ENCODE measurements at regions not wholly inside any gene's neighbourhood (a gene's known extent, or its start where the extent isn't known, plus 50 kb on each side); places are given as distances from the start of the nearest gene placed in this dataset.
"Not testable (repeated sequence)": the region's sequence is repeated elsewhere in the genome, so short reads cannot be mapped to it uniquely, and the experiment has no call there.

DNA sequence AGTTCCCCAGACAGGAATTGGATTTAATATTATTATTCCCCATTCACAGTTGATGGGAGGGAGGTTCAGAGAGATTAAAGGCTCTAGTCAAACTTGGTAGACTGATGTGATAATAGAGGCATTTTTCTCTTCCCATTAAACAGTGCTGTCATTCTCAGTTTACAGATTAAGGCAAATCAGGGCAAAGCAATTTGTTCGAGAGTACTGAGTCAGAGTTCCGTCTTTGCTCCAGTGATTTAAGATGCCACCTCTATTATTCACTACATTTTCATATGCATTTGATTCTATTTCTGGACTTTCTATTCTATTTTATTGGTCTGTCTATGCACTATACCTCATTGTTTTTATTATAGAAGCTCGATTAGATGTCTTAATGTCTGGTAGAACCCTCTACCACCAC lies 201.0 kb upstream of the RAI14 start:
- TF ChIP-seq EP300 (IDR thresholded peaks at IDR 0.05) (no peak), CTCF (IDR thresholded peaks at IDR 0.05) (no peak), POLR2A (IDR thresholded peaks at IDR 0.05) (no peak)
- Histone ChIP-seq H3K27me3 (no peaks in the 10 kb centered on the region), H3K9me3 (no peaks in the 10 kb centered on the region), H3K36me3 (no peaks in the 10 kb centered on the region), H3K4me1 (ENCODE audit: insufficient read depth) (no peaks in the 10 kb centered on the region), H3K4me3 (no peak overlapping the region), H3K27ac (no peak overlapping the region)
- WGBS, 3 donors, result 84 to 85% (median 85%) methylated on average over 3 of the region's 3 CpGs
- intact Hi-C loops (cut with DNase I), result no loop called here
- DNase-seq, result no peak

GRCh38 chr5:34459908-34460307 lies 196.2 kb upstream of the RAI14 start:
- no peaks in the 10 kb centered on the region for H3K27me3 ChIP-seq
- H3K4me3 ChIP-seq, result no peak overlapping the region
- H3K36me3 ChIP-seq, result no peaks in the 10 kb centered on the region
- no peaks in the 10 kb centered on the region for H3K4me1 ChIP-seq (ENCODE audit: insufficient read depth)
- TF ChIP-seq CTCF (IDR thresholded peaks at IDR 0.05) (no peak), EP300 (IDR thresholded peaks at IDR 0.05) (no peak), POLR2A (IDR thresholded peaks at IDR 0.05) (no peak)
- H3K27ac ChIP-seq, result no peak overlapping the region
- H3K9me3 ChIP-seq, result no peaks in the 10 kb centered on the region
- 15 to 34% (median 30%) methylated on average over 3 of the region's 3 CpGs for WGBS, 3 donors
- DNase-seq, result no peak
- intact Hi-C loops (cut with DNase I), result loop anchor here in 1 of 4 donors (10.0 kb wide), 1 partner anchor 1025 kb away; no protein-coding TSS in a partner anchor

- no peaks in the 10 kb centered on the region for H3K4me1 ChIP-seq (ENCODE audit: insufficient read depth)
- intact Hi-C loops (cut with DNase I), result loop anchor here in 1 of 4 donors (10.0 kb wide), 1 partner anchor 1026 kb away; no protein-coding TSS in a partner anchor
Observed at GRCh38 chr5:34460496-34460895, 195.6 kb upstream of the RAI14 start.

GRCh38 chr5:34464829-34465228 lies 191.3 kb upstream of the RAI14 start:
- no peaks in the 10 kb centered on the region for H3K36me3 ChIP-seq
- TF ChIP-seq POLR2A (IDR thresholded peaks at IDR 0.05) (no peak), CTCF (IDR thresholded peaks at IDR 0.05) (no peak), EP300 (IDR thresholded peaks at IDR 0.05) (no peak)
- no peak overlapping the region for H3K27ac ChIP-seq
- no peaks in the 10 kb centered on the region for H3K27me3 ChIP-seq
- intact Hi-C loops (cut with DNase I), result loop anchor here in 1 of 4 donors (10.0 kb wide), 1 partner anchor 1030 kb away; no protein-coding TSS in a partner anchor
- no peaks in the 10 kb centered on the region for H3K9me3 ChIP-seq
- 18 to 32% (median 29%) methylated on average over 4 of the region's 4 CpGs for WGBS, 3 donors
- H3K4me1 ChIP-seq (ENCODE audit: insufficient read depth), result no peaks in the 10 kb centered on the region
- no peak for DNase-seq
- H3K4me3 ChIP-seq, result no peak overlapping the region

More at GRCh38 chr5:34460496-34460895, 195.6 kb upstream of the RAI14 start:
- WGBS, 3 donors, result 0 to 41% (median 30%) methylated on average over 1 of the region's 1 CpG
- no peak for TF ChIP-seq POLR2A (IDR thresholded peaks at IDR 0.05)
- TF ChIP-seq CTCF (IDR thresholded peaks at IDR 0.05), result no peak
- no peak for TF ChIP-seq EP300 (IDR thresholded peaks at IDR 0.05)
- no peak overlapping the region for H3K27ac ChIP-seq
- no peak overlapping the region for H3K4me3 ChIP-seq
- no peaks in the 10 kb centered on the region for H3K9me3 ChIP-seq
- no peaks in the 10 kb centered on the region for H3K36me3 ChIP-seq
- H3K27me3 ChIP-seq, result no peaks in the 10 kb centered on the region
- DNase-seq, result no peak

GRCh38 chr5:34465301-34465700 lies 190.8 kb upstream of the RAI14 start:
- WGBS, 3 donors, result 0 to 7% (median 5%) methylated on average over 3 to 4 of the region's 4 CpGs
- not testable (repeated sequence) for DNase-seq; H3K9me3 ChIP-seq; H3K4me3 ChIP-seq; H3K36me3 ChIP-seq; H3K4me1 ChIP-seq (ENCODE audit: insufficient read depth); H3K27me3 ChIP-seq; H3K27ac ChIP-seq
- intact Hi-C loops (cut with DNase I), result loop anchor here in 1 of 4 donors (10.0 kb wide), 1 partner anchor 1030 kb away; no protein-coding TSS in a partner anchor

DNA sequence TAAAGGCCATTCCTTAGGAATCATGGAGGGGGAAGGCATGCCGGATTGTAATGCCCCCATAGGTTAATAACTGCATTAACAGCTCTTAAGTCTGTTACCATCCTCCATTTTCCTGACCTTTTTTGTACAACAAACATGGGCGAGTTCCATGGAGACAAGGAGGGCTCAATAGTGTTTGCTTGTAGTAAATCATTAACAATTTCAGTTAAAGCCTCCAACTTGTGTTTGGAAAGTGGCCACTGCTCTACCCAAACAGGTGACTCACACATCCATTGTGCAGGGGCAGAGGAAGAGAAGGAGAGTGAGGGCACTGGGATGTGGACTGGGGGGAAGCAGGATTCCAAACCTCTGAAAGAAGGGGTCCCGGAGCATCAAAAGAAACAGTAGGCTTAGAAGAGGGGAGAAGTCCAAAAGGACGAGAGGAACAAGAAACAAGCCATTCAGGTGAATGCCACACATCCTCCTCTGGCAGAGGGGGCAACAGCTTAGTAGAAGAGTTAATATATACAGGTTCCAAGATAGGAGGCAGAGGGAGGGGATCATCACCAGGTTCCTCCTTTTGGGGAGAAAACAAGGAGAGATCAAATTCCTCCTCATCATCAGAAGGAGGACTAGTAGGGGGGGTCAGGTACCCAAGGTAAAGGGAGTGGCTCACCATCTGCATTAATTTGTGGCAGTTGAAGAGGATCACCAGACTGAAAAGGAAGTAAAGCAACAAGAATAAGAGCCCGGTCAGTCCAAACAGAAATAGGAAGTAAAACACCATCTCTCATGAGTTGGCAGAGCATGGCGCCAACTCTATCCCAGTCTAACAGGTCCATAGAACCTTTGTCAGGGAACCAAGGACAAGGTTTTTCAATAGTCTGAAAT lies 189.4 kb upstream of the RAI14 start:
- not testable (repeated sequence) for H3K27ac ChIP-seq; H3K4me1 ChIP-seq (ENCODE audit: insufficient read depth); H3K36me3 ChIP-seq; H3K9me3 ChIP-seq; DNase-seq; H3K27me3 ChIP-seq; H3K4me3 ChIP-seq
- WGBS, 3 donors, result 50 to 69% (median 52%) methylated on average over 6 of the region's 6 CpGs
- intact Hi-C loops (cut with DNase I), result loop anchor here in 1 of 4 donors (10.0 kb wide), 1 partner anchor 1032 kb away; no protein-coding TSS in a partner anchor

Data from ovary (tissue), 7 donors.